SK-N-SH (cell line): ENCODE measurements at regions not wholly inside any gene's neighbourhood (a gene's known extent, or its start where the extent isn't known, plus 50 kb on each side); places are given as distances from the start of the nearest gene placed in this dataset.

Source experiments
- CHD2 ChIP-seq: fragments of 150-350 bp; IDR thresholded peaks from 2 replicates; pipeline ENCODE4 v1.6.1; 2018; ENCODE audit warnings: low read length; ENCODE audit not compliant: partially characterized antibody
- EP300 ChIP-seq, 2 experiments: IDR thresholded peaks; 2 replicates each; pipeline versions ENCODE4 v1.4.0 to v1.6.1; 2012; ENCODE audit warnings: borderline replicate concordance in 1 of 2, low read depth in 1 of 2, low read length in 1 of 2
- FOXJ3 ChIP-seq: sonication (generic); formaldehyde crosslinking; IDR thresholded peaks from 2 replicates; pipeline ENCODE4 v1.5.1; 2020; ENCODE audit warnings: mild to moderate bottlenecking, missing genetic modification reagents
- MEF2A ChIP-seq: IDR thresholded peaks from 2 replicates; pipeline ENCODE4 v1.4.0; 2012; ENCODE audit warnings: low read depth, borderline replicate concordance
- MXI1 ChIP-seq: IDR thresholded peaks from 2 replicates; pipeline ENCODE4 v1.6.1; 2012; ENCODE audit warnings: mild to moderate bottlenecking, low read depth, low read length, improper control_type of control experiment
- NFIC ChIP-seq: IDR thresholded peaks from 2 replicates; pipeline ENCODE4 v1.4.0; 2012; ENCODE audit warnings: borderline replicate concordance
- POLR2AphosphoS5 ChIP-seq: IDR thresholded peaks from 2 replicates; pipeline ENCODE4 v1.6.1; 2012; ENCODE audit warnings: low read depth, low read length
- RCOR1 ChIP-seq: fragments of 150-350 bp; IDR thresholded peaks from 2 replicates; pipeline ENCODE4 v1.6.1; 2017; ENCODE audit warnings: antibody characterized with exemption, low read length
- SMC3 ChIP-seq: IDR thresholded peaks from 2 replicates; pipeline ENCODE4 v1.6.1; 2012; ENCODE audit warnings: low read depth, low read length, improper control_type of control experiment
- TAF1 ChIP-seq: IDR thresholded peaks from 2 replicates; pipeline ENCODE4 v1.6.1; 2012; ENCODE audit warnings: low read depth, mild to moderate bottlenecking, low read length, moderate library complexity, borderline replicate concordance
- TF ChIP-seq, protein P1 (sequence below): fragments of 200-600 bp; sonication (generic); IDR thresholded peaks from 2 replicates; pipeline ENCODE4 v1.6.1; 2017; ENCODE audit warnings: antibody characterized with exemption, mild to moderate bottlenecking, moderate library complexity
- TF ChIP-seq, protein P2 (sequence below): IDR thresholded peaks from 2 replicates; pipeline ENCODE4 v1.6.1; 2012; ENCODE audit warnings: mild to moderate bottlenecking, low read depth, low read length, moderate library complexity
- TF ChIP-seq, protein P3 (sequence below): IDR thresholded peaks from 2 replicates; pipeline ENCODE4; 2012
- TF ChIP-seq, protein P4 (sequence below): fragments of 150-350 bp; IDR thresholded peaks from 2 replicates; pipeline ENCODE4 v1.6.1; 2016; ENCODE audit warnings: mild to moderate bottlenecking, low read depth, low read length

- no peak for TF ChIP-seq NFIC
- no peak for TF ChIP-seq MXI1
- TF ChIP-seq, protein P1, sequence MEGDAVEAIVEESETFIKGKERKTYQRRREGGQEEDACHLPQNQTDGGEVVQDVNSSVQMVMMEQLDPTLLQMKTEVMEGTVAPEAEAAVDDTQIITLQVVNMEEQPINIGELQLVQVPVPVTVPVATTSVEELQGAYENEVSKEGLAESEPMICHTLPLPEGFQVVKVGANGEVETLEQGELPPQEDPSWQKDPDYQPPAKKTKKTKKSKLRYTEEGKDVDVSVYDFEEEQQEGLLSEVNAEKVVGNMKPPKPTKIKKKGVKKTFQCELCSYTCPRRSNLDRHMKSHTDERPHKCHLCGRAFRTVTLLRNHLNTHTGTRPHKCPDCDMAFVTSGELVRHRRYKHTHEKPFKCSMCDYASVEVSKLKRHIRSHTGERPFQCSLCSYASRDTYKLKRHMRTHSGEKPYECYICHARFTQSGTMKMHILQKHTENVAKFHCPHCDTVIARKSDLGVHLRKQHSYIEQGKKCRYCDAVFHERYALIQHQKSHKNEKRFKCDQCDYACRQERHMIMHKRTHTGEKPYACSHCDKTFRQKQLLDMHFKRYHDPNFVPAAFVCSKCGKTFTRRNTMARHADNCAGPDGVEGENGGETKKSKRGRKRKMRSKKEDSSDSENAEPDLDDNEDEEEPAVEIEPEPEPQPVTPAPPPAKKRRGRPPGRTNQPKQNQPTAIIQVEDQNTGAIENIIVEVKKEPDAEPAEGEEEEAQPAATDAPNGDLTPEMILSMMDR = no peak
- TF ChIP-seq FOXJ3 (CRISPR knock-in tag) = no peak
- TF ChIP-seq, protein P2, sequence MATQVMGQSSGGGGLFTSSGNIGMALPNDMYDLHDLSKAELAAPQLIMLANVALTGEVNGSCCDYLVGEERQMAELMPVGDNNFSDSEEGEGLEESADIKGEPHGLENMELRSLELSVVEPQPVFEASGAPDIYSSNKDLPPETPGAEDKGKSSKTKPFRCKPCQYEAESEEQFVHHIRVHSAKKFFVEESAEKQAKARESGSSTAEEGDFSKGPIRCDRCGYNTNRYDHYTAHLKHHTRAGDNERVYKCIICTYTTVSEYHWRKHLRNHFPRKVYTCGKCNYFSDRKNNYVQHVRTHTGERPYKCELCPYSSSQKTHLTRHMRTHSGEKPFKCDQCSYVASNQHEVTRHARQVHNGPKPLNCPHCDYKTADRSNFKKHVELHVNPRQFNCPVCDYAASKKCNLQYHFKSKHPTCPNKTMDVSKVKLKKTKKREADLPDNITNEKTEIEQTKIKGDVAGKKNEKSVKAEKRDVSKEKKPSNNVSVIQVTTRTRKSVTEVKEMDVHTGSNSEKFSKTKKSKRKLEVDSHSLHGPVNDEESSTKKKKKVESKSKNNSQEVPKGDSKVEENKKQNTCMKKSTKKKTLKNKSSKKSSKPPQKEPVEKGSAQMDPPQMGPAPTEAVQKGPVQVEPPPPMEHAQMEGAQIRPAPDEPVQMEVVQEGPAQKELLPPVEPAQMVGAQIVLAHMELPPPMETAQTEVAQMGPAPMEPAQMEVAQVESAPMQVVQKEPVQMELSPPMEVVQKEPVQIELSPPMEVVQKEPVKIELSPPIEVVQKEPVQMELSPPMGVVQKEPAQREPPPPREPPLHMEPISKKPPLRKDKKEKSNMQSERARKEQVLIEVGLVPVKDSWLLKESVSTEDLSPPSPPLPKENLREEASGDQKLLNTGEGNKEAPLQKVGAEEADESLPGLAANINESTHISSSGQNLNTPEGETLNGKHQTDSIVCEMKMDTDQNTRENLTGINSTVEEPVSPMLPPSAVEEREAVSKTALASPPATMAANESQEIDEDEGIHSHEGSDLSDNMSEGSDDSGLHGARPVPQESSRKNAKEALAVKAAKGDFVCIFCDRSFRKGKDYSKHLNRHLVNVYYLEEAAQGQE = no peak
- TF ChIP-seq POLR2AphosphoS5 = no peak
- no peak for TF ChIP-seq MEF2A
- TF ChIP-seq CHD2 = no peak
- TF ChIP-seq, protein P3, sequence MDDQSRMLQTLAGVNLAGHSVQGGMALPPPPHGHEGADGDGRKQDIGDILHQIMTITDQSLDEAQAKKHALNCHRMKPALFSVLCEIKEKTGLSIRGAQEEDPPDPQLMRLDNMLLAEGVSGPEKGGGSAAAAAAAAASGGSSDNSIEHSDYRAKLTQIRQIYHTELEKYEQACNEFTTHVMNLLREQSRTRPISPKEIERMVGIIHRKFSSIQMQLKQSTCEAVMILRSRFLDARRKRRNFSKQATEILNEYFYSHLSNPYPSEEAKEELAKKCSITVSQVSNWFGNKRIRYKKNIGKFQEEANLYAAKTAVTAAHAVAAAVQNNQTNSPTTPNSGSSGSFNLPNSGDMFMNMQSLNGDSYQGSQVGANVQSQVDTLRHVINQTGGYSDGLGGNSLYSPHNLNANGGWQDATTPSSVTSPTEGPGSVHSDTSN = no peak
- TF ChIP-seq EP300 (IDR thresholded peaks at IDR 0.05; ENCODE audit: borderline replicate concordance in 1 of 2, low read depth in 1 of 2, low read length in 1 of 2) = no peak
- TF ChIP-seq RCOR1 = no peak
- TF ChIP-seq, protein P4, sequence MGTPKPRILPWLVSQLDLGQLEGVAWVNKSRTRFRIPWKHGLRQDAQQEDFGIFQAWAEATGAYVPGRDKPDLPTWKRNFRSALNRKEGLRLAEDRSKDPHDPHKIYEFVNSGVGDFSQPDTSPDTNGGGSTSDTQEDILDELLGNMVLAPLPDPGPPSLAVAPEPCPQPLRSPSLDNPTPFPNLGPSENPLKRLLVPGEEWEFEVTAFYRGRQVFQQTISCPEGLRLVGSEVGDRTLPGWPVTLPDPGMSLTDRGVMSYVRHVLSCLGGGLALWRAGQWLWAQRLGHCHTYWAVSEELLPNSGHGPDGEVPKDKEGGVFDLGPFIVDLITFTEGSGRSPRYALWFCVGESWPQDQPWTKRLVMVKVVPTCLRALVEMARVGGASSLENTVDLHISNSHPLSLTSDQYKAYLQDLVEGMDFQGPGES = no peak
- no peak for TF ChIP-seq TAF1
- TF ChIP-seq SMC3 = no peak
Observed at GRCh38 chr18:69222089-69222488, 178.6 kb upstream of the DOK6 start.
